ENCODE measurements at regions not wholly inside any gene's neighbourhood (a gene's known extent, or its start where the extent isn't known, plus 50 kb on each side); places are given as distances from the start of the nearest gene placed in this dataset.

- TF ChIP-seq CTCF (conservative IDR thresholded peaks at IDR 0.05; ENCODE audit: low read depth, low read length), result no peak
- TF ChIP-seq EZH2 (IDR thresholded peaks at IDR 0.05; ENCODE audit: borderline replicate concordance, low read depth, low read length, poor library complexity, severe bottlenecking), result no peak
Measured at GRCh38 chr5:68545636-68546295, 330.2 kb downstream of the PIK3R1 start.

All from A673 (cell line).